HCT116 (cell line): ENCODE measurements at regions not wholly inside any gene's neighbourhood (a gene's known extent, or its start where the extent isn't known, plus 50 kb on each side); places are given as distances from the start of the nearest gene placed in this dataset.

Experiments used
- ATAC-seq: fragments of 200-7000 bp; cut with Tn5 transposase; 2 replicates; pipeline ENCODE4 v1.9.1; 2020; ENCODE audit warnings: mild to moderate bottlenecking, moderate library complexity
- BruUV-seq: library from RNA; stranded (reverse); fragments of 400-500 nt; replicated peaks from 2 replicates; lab custom pipeline; 2021; lab: Mats Ljungman, UMichigan
- CTCF ChIA-PET: fragments of 300-600 bp; sonication (Branson Sonifier 250); formaldehyde crosslinking; loops from one replicate; lab custom pipeline; 2021; ENCODE audit warnings: antibody characterized with exemption; lab: Charles Lee
- POLR2A ChIA-PET: fragments of 300-600, 350-600 bp; sonication (Branson Sonifier 250); formaldehyde crosslinking; loops from one replicate; lab custom pipeline; 2021; ENCODE audit warnings: antibody characterized with exemption; lab: Charles Lee
- RAD21 ChIA-PET, 2 experiments: fragments of 300-600 bp; sonication (Branson Sonifier 250); formaldehyde crosslinking; loops; one replicate each; lab custom pipeline; 2023; ENCODE audit warnings: low total read pairs in 2 of 2; ENCODE audit not compliant: uncharacterized antibody in 2 of 2, unreplicated experiment in 2 of 2, low non-redundant PET in 1 of 2; lab: Charles Lee
- DNase-seq: peaks from one replicate; pipeline ENCODE4 v3.0.0-alpha.2; 2010; ENCODE audit warnings: low read depth, low spot score
- H2AFZ ChIP-seq: fragments of 200-600 bp; shearing (Covaris generic), sonication (generic); 2 replicates; pipeline ENCODE4 v1.6.1; 2017; ENCODE audit warnings: low read depth, mixed run types, mixed read lengths, antibody characterized with exemption, low read length; ENCODE audit not compliant: poor library complexity, severe bottlenecking
- H3K27ac ChIP-seq: 2 replicates; pipeline ENCODE4 v1.5.1; 2012; ENCODE audit warnings: low read depth, low read length
- H3K27me3 ChIP-seq: fragments of 200-600 bp; sonication (generic); 2 replicates; pipeline ENCODE4 v1.6.1; 2016; ENCODE audit warnings: mixed run types, low read length, mixed read lengths; ENCODE audit not compliant: insufficient read depth
- H3K36me3 ChIP-seq, 2 experiments: fragments of 200-500 bp in 1 of 2; fragments of 200-600 bp in 1 of 2; sonication (Bioruptor generic) in 1 of 2; sonication (generic) in 1 of 2; 2 replicates each; pipeline versions ENCODE4 v1.5.1 to v1.6.1; 2014 to 2016; ENCODE audit warnings: low read length in 2 of 2, inconsistent platforms in 1 of 2, mixed read lengths in 1 of 2, mixed run types in 1 of 2; ENCODE audit not compliant: insufficient read depth in 2 of 2, control insufficient read depth in 1 of 2
- H3K4me1 ChIP-seq, 2 experiments: fragments of 200-600 bp in 1 of 2; sonication (generic) in 1 of 2; 2 replicates each; pipeline versions ENCODE4 v1.5.1 to v1.6.1; 2012 to 2017; ENCODE audit warnings: low read length in 2 of 2, inconsistent platforms in 1 of 2, mild to moderate bottlenecking in 1 of 2, mixed read lengths in 1 of 2, mixed run types in 1 of 2, moderate library complexity in 1 of 2; ENCODE audit not compliant: insufficient read depth in 2 of 2, control insufficient read depth in 1 of 2
- H3K4me2 ChIP-seq: fragments of 200-600 bp; sonication (generic); 2 replicates; pipeline ENCODE4 v1.6.1; 2017; ENCODE audit warnings: mixed run types, low read length, mixed read lengths
- H3K4me3 ChIP-seq, 2 experiments: fragments of 200-600 bp in 1 of 2; sonication (generic) in 1 of 2; replicated peaks in 1 of 2; 2 replicates each; pipeline ENCODE4 v1.5.1; 2011 to 2016; ENCODE audit warnings: low read length in 2 of 2, control low read depth in 1 of 2, low read depth in 1 of 2, mild to moderate bottlenecking in 1 of 2, mixed read lengths in 1 of 2, mixed run types in 1 of 2
- H3K79me2 ChIP-seq: fragments of 200-600 bp; sonication (generic); 2 replicates; pipeline ENCODE4 v1.6.1; 2017; ENCODE audit warnings: mild to moderate bottlenecking, mixed run types, low read length, moderate library complexity, mixed read lengths; ENCODE audit not compliant: insufficient read depth
- H3K9ac ChIP-seq: fragments of 200-600 bp; sonication (generic); 2 replicates; pipeline ENCODE4 v1.6.1; 2016; ENCODE audit warnings: low read length, mixed read lengths
- H3K9me2 ChIP-seq: fragments of 200-600 bp; sonication (generic), shearing (Covaris generic); 2 replicates; pipeline ENCODE4 v1.6.1; 2017; ENCODE audit warnings: mixed run types, mild to moderate bottlenecking, moderate library complexity; ENCODE audit not compliant: insufficient read depth
- H3K9me3 ChIP-seq, 2 experiments: fragments of 200-500 bp in 1 of 2; fragments of 200-600 bp in 1 of 2; sonication (Bioruptor generic) in 1 of 2; sonication (generic) in 1 of 2; 2 replicates each; pipeline ENCODE4 v1.6.1; 2014 to 2017; ENCODE audit warnings: low read length in 2 of 2, mixed read lengths in 2 of 2, inconsistent platforms in 1 of 2, low read depth in 1 of 2, mild to moderate bottlenecking in 1 of 2, mixed run types in 1 of 2, moderate library complexity in 1 of 2; ENCODE audit not compliant: control insufficient read depth in 1 of 2, insufficient read depth in 1 of 2
- H4K20me1 ChIP-seq: fragments of 200-600 bp; sonication (generic), shearing (Covaris generic); 2 replicates; pipeline ENCODE4 v1.6.1; 2017; ENCODE audit warnings: mixed run types, mild to moderate bottlenecking, moderate library complexity; ENCODE audit not compliant: insufficient read depth
- CBX3 ChIP-seq: IDR thresholded peaks from 2 replicates; pipeline ENCODE4 v1.6.1; 2012; ENCODE audit warnings: low read depth
- EGR1 ChIP-seq: IDR thresholded peaks from 2 replicates; pipeline ENCODE4 v1.6.1; 2012; ENCODE audit warnings: low read depth
- EZH2 ChIP-seq: fragments of 200-600 bp; sonication (generic); IDR thresholded peaks from 2 replicates; pipeline ENCODE4 v1.6.1; 2017; ENCODE audit warnings: antibody characterized with exemption, mixed run types
- MAX ChIP-seq: IDR thresholded peaks from 2 replicates; pipeline ENCODE4 v1.6.1; 2012
- RAD21 ChIP-seq: IDR thresholded peaks from 2 replicates; pipeline ENCODE4 v1.6.1; 2012; ENCODE audit warnings: low read depth, mild to moderate bottlenecking
- SRF ChIP-seq: IDR thresholded peaks from 2 replicates; pipeline ENCODE4 v1.6.1; 2012; ENCODE audit warnings: low read depth
- ZFX ChIP-seq: fragments of 450-650 bp; IDR thresholded peaks from 2 replicates; pipeline ENCODE4 v1.6.1; 2017
- intact Hi-C: fragments of 100-400 bp; cut with micrococcal nuclease; formaldehyde crosslinking; loops from 2 replicates; pipeline ENCODE4 v1.10.0; 2022
- TF ChIP-seq, protein P1 (sequence below), 3 experiments: fragments of 200-600 bp in 1 of 3; sonication (generic) in 1 of 3; IDR thresholded peaks in 2 of 3; conservative IDR thresholded peaks in 1 of 3; 2 replicates each; pipeline ENCODE4 v1.5.1; 2012 to 2017; ENCODE audit warnings: low read depth in 2 of 3, low read length in 2 of 3, antibody characterized with exemption in 1 of 3, borderline replicate concordance in 1 of 3, control low read depth in 1 of 3, mild to moderate bottlenecking in 1 of 3, mixed read lengths in 1 of 3, mixed run types in 1 of 3, moderate library complexity in 1 of 3; ENCODE audit not compliant: insufficient read depth in 1 of 3

GRCh38 chr7:35501681-35502080, 193.3 kb downstream of the HERPUD2 start (continued):
- TF ChIP-seq CBX3, result no peak
- TF ChIP-seq, protein P1, sequence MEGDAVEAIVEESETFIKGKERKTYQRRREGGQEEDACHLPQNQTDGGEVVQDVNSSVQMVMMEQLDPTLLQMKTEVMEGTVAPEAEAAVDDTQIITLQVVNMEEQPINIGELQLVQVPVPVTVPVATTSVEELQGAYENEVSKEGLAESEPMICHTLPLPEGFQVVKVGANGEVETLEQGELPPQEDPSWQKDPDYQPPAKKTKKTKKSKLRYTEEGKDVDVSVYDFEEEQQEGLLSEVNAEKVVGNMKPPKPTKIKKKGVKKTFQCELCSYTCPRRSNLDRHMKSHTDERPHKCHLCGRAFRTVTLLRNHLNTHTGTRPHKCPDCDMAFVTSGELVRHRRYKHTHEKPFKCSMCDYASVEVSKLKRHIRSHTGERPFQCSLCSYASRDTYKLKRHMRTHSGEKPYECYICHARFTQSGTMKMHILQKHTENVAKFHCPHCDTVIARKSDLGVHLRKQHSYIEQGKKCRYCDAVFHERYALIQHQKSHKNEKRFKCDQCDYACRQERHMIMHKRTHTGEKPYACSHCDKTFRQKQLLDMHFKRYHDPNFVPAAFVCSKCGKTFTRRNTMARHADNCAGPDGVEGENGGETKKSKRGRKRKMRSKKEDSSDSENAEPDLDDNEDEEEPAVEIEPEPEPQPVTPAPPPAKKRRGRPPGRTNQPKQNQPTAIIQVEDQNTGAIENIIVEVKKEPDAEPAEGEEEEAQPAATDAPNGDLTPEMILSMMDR (IDR thresholded peaks at IDR 0.05 in 2 of 3, conservative IDR thresholded peaks at IDR 0.05 in 1 of 3; ENCODE audit: borderline replicate concordance in 1 of 3, insufficient read depth in 1 of 3, low read depth in 2 of 3, low read length in 2 of 3), result no peak

GRCh38 chr7:35499226-35499625, 195.7 kb downstream of the HERPUD2 start:
- Histone ChIP-seq H4K20me1 (no peaks in the 10 kb centered on the region), H3K4me1 (no peaks in the 10 kb centered on the region), H3K9ac (no peak overlapping the region), H3K79me2 (no peaks in the 10 kb centered on the region), H3K27me3 (no peaks in the 10 kb centered on the region), H3K27ac (no peak overlapping the region), H3K36me3 (no peaks in the 10 kb centered on the region), H2AFZ (no peak overlapping the region), H3K4me3 (no peak overlapping the region), H3K9me2 (no peaks in the 10 kb centered on the region), H3K4me2 (no peak overlapping the region), H3K9me3 (no peaks in the 10 kb centered on the region)
- RAD21 ChIA-PET, result no interaction called here
- ATAC-seq, result no peak
- POLR2A ChIA-PET, result no interaction called here
- CTCF ChIA-PET, result no interaction called here
- TF ChIP-seq MAX (no peak), EGR1 (no peak), ZFX (no peak), EZH2 (no peak), RAD21 (no peak), SRF (no peak)
- no peak for DNase-seq
- no TSS peak for BruUV-seq
- intact Hi-C loops, result no loop called here
